OCI-LY7 (cell line): ENCODE measurements at regions not wholly inside any gene's neighbourhood (a gene's known extent, or its start where the extent isn't known, plus 50 kb on each side); places are given as distances from the start of the nearest gene placed in this dataset.

ENCODE experiments used
- EZH2phosphoT487 ChIP-seq: fragments of 200-600 bp; sonication (generic); IDR thresholded peaks from 2 replicates; pipeline ENCODE4 v1.6.1; 2018; ENCODE audit warnings: low read depth, borderline replicate concordance, mild to moderate bottlenecking, mixed run types, antibody characterized with exemption, low read length, moderate library complexity, mixed read lengths
- TF ChIP-seq, protein P1 (sequence below): fragments of 200-600 bp; sonication (generic); conservative IDR thresholded peaks from 2 replicates; pipeline ENCODE4 v1.5.1; 2014; ENCODE audit warnings: mild to moderate bottlenecking, antibody characterized with exemption, low read length, moderate library complexity, mixed read lengths

- TF ChIP-seq, protein P1, sequence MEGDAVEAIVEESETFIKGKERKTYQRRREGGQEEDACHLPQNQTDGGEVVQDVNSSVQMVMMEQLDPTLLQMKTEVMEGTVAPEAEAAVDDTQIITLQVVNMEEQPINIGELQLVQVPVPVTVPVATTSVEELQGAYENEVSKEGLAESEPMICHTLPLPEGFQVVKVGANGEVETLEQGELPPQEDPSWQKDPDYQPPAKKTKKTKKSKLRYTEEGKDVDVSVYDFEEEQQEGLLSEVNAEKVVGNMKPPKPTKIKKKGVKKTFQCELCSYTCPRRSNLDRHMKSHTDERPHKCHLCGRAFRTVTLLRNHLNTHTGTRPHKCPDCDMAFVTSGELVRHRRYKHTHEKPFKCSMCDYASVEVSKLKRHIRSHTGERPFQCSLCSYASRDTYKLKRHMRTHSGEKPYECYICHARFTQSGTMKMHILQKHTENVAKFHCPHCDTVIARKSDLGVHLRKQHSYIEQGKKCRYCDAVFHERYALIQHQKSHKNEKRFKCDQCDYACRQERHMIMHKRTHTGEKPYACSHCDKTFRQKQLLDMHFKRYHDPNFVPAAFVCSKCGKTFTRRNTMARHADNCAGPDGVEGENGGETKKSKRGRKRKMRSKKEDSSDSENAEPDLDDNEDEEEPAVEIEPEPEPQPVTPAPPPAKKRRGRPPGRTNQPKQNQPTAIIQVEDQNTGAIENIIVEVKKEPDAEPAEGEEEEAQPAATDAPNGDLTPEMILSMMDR: no peak
- TF ChIP-seq EZH2phosphoT487: no peak
Observed at GRCh38 chr16:76835339-76835738, 355.7 kb upstream of the MON1B start.
